ENCODE measurements at regions not wholly inside any gene's neighbourhood (a gene's known extent, or its start where the extent isn't known, plus 50 kb on each side); places are given as distances from the start of the nearest gene placed in this dataset.

DNA sequence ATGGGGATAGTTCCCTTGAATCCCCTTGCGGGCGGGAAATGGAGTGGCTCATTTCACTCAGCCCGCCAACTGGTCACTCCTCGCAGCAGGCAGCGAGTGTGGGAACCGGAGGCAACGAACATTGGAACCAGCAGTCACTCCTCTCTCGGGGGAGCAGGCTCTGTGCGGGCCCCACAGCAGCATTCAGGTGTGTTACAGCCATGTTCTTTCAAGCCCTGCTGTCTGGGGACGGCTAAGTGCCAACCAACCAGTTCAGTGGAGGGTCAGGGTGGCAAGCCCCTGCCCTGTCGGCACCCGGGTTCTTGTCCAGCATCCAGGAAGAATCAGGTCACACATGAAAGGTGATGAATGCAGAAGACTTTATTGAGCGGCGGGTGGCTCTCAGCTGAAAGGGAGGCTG, 370.5 kb downstream of the NUF2 start:
- Histone ChIP-seq H3K23ac (ENCODE audit: insufficient read length, low read depth, low read length) (no peak overlapping the region), H4K20me1 (ENCODE audit: control insufficient read depth, insufficient read depth, insufficient read length) (no peaks in the 10 kb centered on the region), H3T11ph (ENCODE audit: low read length) (no peak overlapping the region), H3K4ac (ENCODE audit: low read depth, low read length) (no peak overlapping the region), H4K91ac (ENCODE audit: insufficient read length, low read depth, low read length) (no peak overlapping the region), H2BK15ac (ENCODE audit: low read depth, low read length) (no peak overlapping the region), H2BK5ac (ENCODE audit: insufficient read length, low read length) (no peak overlapping the region), H2BK12ac (ENCODE audit: insufficient read length, low read depth, low read length) (no peak overlapping the region), H3K79me2 (ENCODE audit: insufficient read depth, low read length) (no peaks in the 10 kb centered on the region), H2BK20ac (ENCODE audit: low read depth, low read length, poor library complexity, severe bottlenecking) (no peak overlapping the region), H2BK120ac (ENCODE audit: low read depth, low read length, poor library complexity, severe bottlenecking) (no peak overlapping the region), H3K79me1 (ENCODE audit: insufficient read depth, low read depth, low read length, poor library complexity, severe bottlenecking) (no peaks in the 10 kb centered on the region), H4K5ac (ENCODE audit: insufficient read length, low read depth, low read length) (no peak overlapping the region), H3K4me1 (ENCODE audit: insufficient read depth, low read length) (no peaks in the 10 kb centered on the region), H3K56ac (ENCODE audit: insufficient read length, low read depth, low read length) (no peak overlapping the region), H3K27ac (ENCODE audit: insufficient read length, low read depth, low read length) (no peak overlapping the region), H3K18ac (ENCODE audit: insufficient read length, low read depth, low read length) (no peak overlapping the region), H4K8ac (replicated peaks; ENCODE audit: insufficient read length, low read depth, low read length) (no peak overlapping the region), H3K9me3 (ENCODE audit: control insufficient read depth, low read depth, low read length) (no peaks in the 10 kb centered on the region), H2AK5ac (ENCODE audit: insufficient read length, low read length) (no peak overlapping the region), H2AFZ (ENCODE audit: low read length) (no peak overlapping the region), H3K9ac (ENCODE audit: extremely low read depth, insufficient read length, low read length) (no peak overlapping the region), H3K23me2 (ENCODE audit: insufficient read length, low read depth, low read length, poor library complexity, severe bottlenecking) (no peaks in the 10 kb centered on the region), H3K4me2 (ENCODE audit: insufficient read depth, insufficient read length, low read length) (no peak overlapping the region), H3K14ac (ENCODE audit: insufficient read depth, low read length) (no peak overlapping the region), H3K27me3 (ENCODE audit: insufficient read depth, low read length) (no peaks in the 10 kb centered on the region)
- no peak for DNase-seq
- Mint-ChIP-seq H3K27me3 (ENCODE audit: low read depth) (no peaks in the 10 kb centered on the region), H3K9me3 (peaks cover 1 to 4% of the 10 kb centered on the region in 2 experiments; a peak in 3 of 5 replicates), H3K27ac (no peak overlapping the region), H3K36me3 (ENCODE audit: insufficient read depth in 1 of 3, low read depth in 3 of 3) (no peaks in the 10 kb centered on the region; a peak in 2 of 7 replicates), H3K4me1 (no peaks in the 10 kb centered on the region), H3K4me3 (no peak overlapping the region)
- no CpG with 5 or more reads among the region's 14 CpGs for WGBS (ENCODE audit: extremely low coverage, insufficient read length, low lambda C conversion rate)
- TF ChIP-seq, protein P1, sequence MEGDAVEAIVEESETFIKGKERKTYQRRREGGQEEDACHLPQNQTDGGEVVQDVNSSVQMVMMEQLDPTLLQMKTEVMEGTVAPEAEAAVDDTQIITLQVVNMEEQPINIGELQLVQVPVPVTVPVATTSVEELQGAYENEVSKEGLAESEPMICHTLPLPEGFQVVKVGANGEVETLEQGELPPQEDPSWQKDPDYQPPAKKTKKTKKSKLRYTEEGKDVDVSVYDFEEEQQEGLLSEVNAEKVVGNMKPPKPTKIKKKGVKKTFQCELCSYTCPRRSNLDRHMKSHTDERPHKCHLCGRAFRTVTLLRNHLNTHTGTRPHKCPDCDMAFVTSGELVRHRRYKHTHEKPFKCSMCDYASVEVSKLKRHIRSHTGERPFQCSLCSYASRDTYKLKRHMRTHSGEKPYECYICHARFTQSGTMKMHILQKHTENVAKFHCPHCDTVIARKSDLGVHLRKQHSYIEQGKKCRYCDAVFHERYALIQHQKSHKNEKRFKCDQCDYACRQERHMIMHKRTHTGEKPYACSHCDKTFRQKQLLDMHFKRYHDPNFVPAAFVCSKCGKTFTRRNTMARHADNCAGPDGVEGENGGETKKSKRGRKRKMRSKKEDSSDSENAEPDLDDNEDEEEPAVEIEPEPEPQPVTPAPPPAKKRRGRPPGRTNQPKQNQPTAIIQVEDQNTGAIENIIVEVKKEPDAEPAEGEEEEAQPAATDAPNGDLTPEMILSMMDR (conservative IDR thresholded peaks at IDR 0.05), result no peak
